HCT116 (cell line): ENCODE measurements at regions not wholly inside any gene's neighbourhood (a gene's known extent, or its start where the extent isn't known, plus 50 kb on each side); places are given as distances from the start of the nearest gene placed in this dataset.

ENCODE experiments used
- ATAC-seq: fragments of 200-7000 bp; cut with Tn5 transposase; 2 replicates; pipeline ENCODE4 v1.9.1; 2020; ENCODE audit warnings: mild to moderate bottlenecking, moderate library complexity
- BruUV-seq: library from RNA; stranded (reverse); fragments of 400-500 nt; replicated peaks from 2 replicates; lab custom pipeline; 2021; lab: Mats Ljungman, UMichigan
- CTCF ChIA-PET: fragments of 300-600 bp; sonication (Branson Sonifier 250); formaldehyde crosslinking; loops from one replicate; lab custom pipeline; 2021; ENCODE audit warnings: antibody characterized with exemption; lab: Charles Lee
- POLR2A ChIA-PET: fragments of 300-600, 350-600 bp; sonication (Branson Sonifier 250); formaldehyde crosslinking; loops from one replicate; lab custom pipeline; 2021; ENCODE audit warnings: antibody characterized with exemption; lab: Charles Lee
- RAD21 ChIA-PET, 2 experiments: fragments of 300-600 bp; sonication (Branson Sonifier 250); formaldehyde crosslinking; loops; one replicate each; lab custom pipeline; 2023; ENCODE audit warnings: low total read pairs in 2 of 2; ENCODE audit not compliant: uncharacterized antibody in 2 of 2, unreplicated experiment in 2 of 2, low non-redundant PET in 1 of 2; lab: Charles Lee
- DNase-seq: peaks from one replicate; pipeline ENCODE4 v3.0.0-alpha.2; 2010; ENCODE audit warnings: low read depth, low spot score
- H2AFZ ChIP-seq: fragments of 200-600 bp; shearing (Covaris generic), sonication (generic); 2 replicates; pipeline ENCODE4 v1.6.1; 2017; ENCODE audit warnings: low read depth, mixed run types, mixed read lengths, antibody characterized with exemption, low read length; ENCODE audit not compliant: poor library complexity, severe bottlenecking
- H3K27ac ChIP-seq: 2 replicates; pipeline ENCODE4 v1.5.1; 2012; ENCODE audit warnings: low read depth, low read length
- H3K27me3 ChIP-seq: fragments of 200-600 bp; sonication (generic); 2 replicates; pipeline ENCODE4 v1.6.1; 2016; ENCODE audit warnings: mixed run types, low read length, mixed read lengths; ENCODE audit not compliant: insufficient read depth
- H3K36me3 ChIP-seq, 2 experiments: fragments of 200-500 bp in 1 of 2; fragments of 200-600 bp in 1 of 2; sonication (Bioruptor generic) in 1 of 2; sonication (generic) in 1 of 2; 2 replicates each; pipeline versions ENCODE4 v1.5.1 to v1.6.1; 2014 to 2016; ENCODE audit warnings: low read length in 2 of 2, inconsistent platforms in 1 of 2, mixed read lengths in 1 of 2, mixed run types in 1 of 2; ENCODE audit not compliant: insufficient read depth in 2 of 2, control insufficient read depth in 1 of 2
- H3K4me1 ChIP-seq, 2 experiments: fragments of 200-600 bp in 1 of 2; sonication (generic) in 1 of 2; 2 replicates each; pipeline versions ENCODE4 v1.5.1 to v1.6.1; 2012 to 2017; ENCODE audit warnings: low read length in 2 of 2, inconsistent platforms in 1 of 2, mild to moderate bottlenecking in 1 of 2, mixed read lengths in 1 of 2, mixed run types in 1 of 2, moderate library complexity in 1 of 2; ENCODE audit not compliant: insufficient read depth in 2 of 2, control insufficient read depth in 1 of 2
- H3K4me2 ChIP-seq: fragments of 200-600 bp; sonication (generic); 2 replicates; pipeline ENCODE4 v1.6.1; 2017; ENCODE audit warnings: mixed run types, low read length, mixed read lengths
- H3K4me3 ChIP-seq, 2 experiments: fragments of 200-600 bp in 1 of 2; sonication (generic) in 1 of 2; replicated peaks in 1 of 2; 2 replicates each; pipeline ENCODE4 v1.5.1; 2011 to 2016; ENCODE audit warnings: low read length in 2 of 2, control low read depth in 1 of 2, low read depth in 1 of 2, mild to moderate bottlenecking in 1 of 2, mixed read lengths in 1 of 2, mixed run types in 1 of 2
- H3K79me2 ChIP-seq: fragments of 200-600 bp; sonication (generic); 2 replicates; pipeline ENCODE4 v1.6.1; 2017; ENCODE audit warnings: mild to moderate bottlenecking, mixed run types, low read length, moderate library complexity, mixed read lengths; ENCODE audit not compliant: insufficient read depth
- H3K9ac ChIP-seq: fragments of 200-600 bp; sonication (generic); 2 replicates; pipeline ENCODE4 v1.6.1; 2016; ENCODE audit warnings: low read length, mixed read lengths
- H3K9me2 ChIP-seq: fragments of 200-600 bp; sonication (generic), shearing (Covaris generic); 2 replicates; pipeline ENCODE4 v1.6.1; 2017; ENCODE audit warnings: mixed run types, mild to moderate bottlenecking, moderate library complexity; ENCODE audit not compliant: insufficient read depth
- H3K9me3 ChIP-seq, 2 experiments: fragments of 200-500 bp in 1 of 2; fragments of 200-600 bp in 1 of 2; sonication (Bioruptor generic) in 1 of 2; sonication (generic) in 1 of 2; 2 replicates each; pipeline ENCODE4 v1.6.1; 2014 to 2017; ENCODE audit warnings: low read length in 2 of 2, mixed read lengths in 2 of 2, inconsistent platforms in 1 of 2, low read depth in 1 of 2, mild to moderate bottlenecking in 1 of 2, mixed run types in 1 of 2, moderate library complexity in 1 of 2; ENCODE audit not compliant: control insufficient read depth in 1 of 2, insufficient read depth in 1 of 2
- H4K20me1 ChIP-seq: fragments of 200-600 bp; sonication (generic), shearing (Covaris generic); 2 replicates; pipeline ENCODE4 v1.6.1; 2017; ENCODE audit warnings: mixed run types, mild to moderate bottlenecking, moderate library complexity; ENCODE audit not compliant: insufficient read depth
- CBX3 ChIP-seq: IDR thresholded peaks from 2 replicates; pipeline ENCODE4 v1.6.1; 2012; ENCODE audit warnings: low read depth
- EGR1 ChIP-seq: IDR thresholded peaks from 2 replicates; pipeline ENCODE4 v1.6.1; 2012; ENCODE audit warnings: low read depth
- ELF1 ChIP-seq: IDR thresholded peaks from 2 replicates; pipeline ENCODE4 v1.6.1; 2012; ENCODE audit warnings: low read depth, borderline replicate concordance
- EZH2 ChIP-seq: fragments of 200-600 bp; sonication (generic); IDR thresholded peaks from 2 replicates; pipeline ENCODE4 v1.6.1; 2017; ENCODE audit warnings: antibody characterized with exemption, mixed run types
- EZH2phosphoT487 ChIP-seq: fragments of 200-600 bp; IDR thresholded peaks from 2 replicates; pipeline ENCODE4 v1.6.1; 2018; ENCODE audit warnings: antibody characterized with exemption, borderline replicate concordance
- JUND ChIP-seq: IDR thresholded peaks from 2 replicates; pipeline ENCODE4 v1.6.1; 2012
- POLR2A ChIP-seq: IDR thresholded peaks from 2 replicates; pipeline ENCODE4 v1.7.0; 2011; ENCODE audit warnings: borderline replicate concordance; ENCODE audit not compliant: insufficient read depth, insufficient read length; ENCODE audit errors: extremely low read depth
- POLR2AphosphoS5 ChIP-seq: IDR thresholded peaks from 2 replicates; pipeline ENCODE4 v1.6.1; 2011; ENCODE audit warnings: mild to moderate bottlenecking, low read depth, low read length, moderate library complexity
- RAD21 ChIP-seq: IDR thresholded peaks from 2 replicates; pipeline ENCODE4 v1.6.1; 2012; ENCODE audit warnings: low read depth, mild to moderate bottlenecking
- SIN3A ChIP-seq: IDR thresholded peaks from 2 replicates; pipeline ENCODE4 v1.6.1; 2012; ENCODE audit warnings: low read depth
- SP1 ChIP-seq: IDR thresholded peaks from 2 replicates; pipeline ENCODE4 v1.6.1; 2012; ENCODE audit warnings: low read depth
- SRF ChIP-seq: IDR thresholded peaks from 2 replicates; pipeline ENCODE4 v1.6.1; 2012; ENCODE audit warnings: low read depth
- TCF7L2 ChIP-seq: IDR thresholded peaks from 2 replicates; pipeline ENCODE4 v1.7.0; 2011; ENCODE audit warnings: borderline replicate concordance, inconsistent platforms; ENCODE audit not compliant: insufficient read depth, insufficient read length; ENCODE audit errors: extremely low read depth
- YY1 ChIP-seq: IDR thresholded peaks from 2 replicates; pipeline ENCODE4 v1.6.1; 2011; ENCODE audit warnings: low read length, low read depth, moderate library complexity, mild to moderate bottlenecking; ENCODE audit not compliant: insufficient replicate concordance; ENCODE audit errors: extremely low read depth
- ZFX ChIP-seq: fragments of 450-650 bp; IDR thresholded peaks from 2 replicates; pipeline ENCODE4 v1.6.1; 2017
- ZNF274 ChIP-seq: fragments of 200-500 bp; sonication (Bioruptor generic); IDR thresholded peaks from 2 replicates; pipeline ENCODE4 v1.6.1; 2014; ENCODE audit warnings: mild to moderate bottlenecking, low read depth, low read length, inconsistent platforms
- intact Hi-C: fragments of 100-400 bp; cut with micrococcal nuclease; formaldehyde crosslinking; loops from 2 replicates; pipeline ENCODE4 v1.10.0; 2022
- TF ChIP-seq, protein P1 (sequence below): IDR thresholded peaks from 2 replicates; pipeline ENCODE4 v1.6.1; 2012
- TF ChIP-seq, protein P2 (sequence below), 3 experiments: fragments of 200-600 bp in 1 of 3; sonication (generic) in 1 of 3; IDR thresholded peaks in 2 of 3; conservative IDR thresholded peaks in 1 of 3; 2 replicates each; pipeline ENCODE4 v1.5.1; 2012 to 2017; ENCODE audit warnings: low read depth in 2 of 3, low read length in 2 of 3, antibody characterized with exemption in 1 of 3, borderline replicate concordance in 1 of 3, control low read depth in 1 of 3, mild to moderate bottlenecking in 1 of 3, mixed read lengths in 1 of 3, mixed run types in 1 of 3, moderate library complexity in 1 of 3; ENCODE audit not compliant: insufficient read depth in 1 of 3
- TF ChIP-seq, protein P3 (sequence below): IDR thresholded peaks from 2 replicates; pipeline ENCODE4 v1.6.1; 2011; ENCODE audit warnings: mild to moderate bottlenecking, low read length, moderate library complexity; ENCODE audit not compliant: insufficient replicate concordance; ENCODE audit errors: extremely low read depth

DNA sequence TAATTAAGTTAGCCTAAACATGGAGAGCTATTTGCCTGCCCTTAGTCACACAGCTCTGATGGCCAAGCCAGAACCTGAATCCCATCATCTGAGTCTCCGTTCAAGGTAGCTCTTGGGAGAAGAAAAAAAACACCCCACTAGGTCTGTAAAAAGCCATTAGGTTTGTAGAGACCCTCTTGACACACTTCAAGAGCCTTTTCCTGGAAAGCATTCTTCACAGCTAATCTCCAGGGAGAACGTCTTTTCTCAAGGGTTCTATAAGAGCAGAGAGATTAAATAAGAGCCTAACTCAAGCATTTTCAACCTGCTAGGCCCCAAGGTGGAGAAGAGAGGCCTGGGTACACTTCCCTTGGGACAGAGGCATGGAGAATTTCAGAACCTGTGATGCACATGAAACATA is 61.6 kb upstream of the NAV2 start:
- CTCF ChIA-PET: no interaction called here
- Histone ChIP-seq H3K4me1 (peaks cover 3 to 10% of the 10 kb centered on the region in 2 experiments; a peak in 2 of 4 replicates), H3K36me3 (no peaks in the 10 kb centered on the region), H3K4me3 (no peak overlapping the region), H3K79me2 (no peaks in the 10 kb centered on the region), H2AFZ (no peak overlapping the region), H4K20me1 (no peaks in the 10 kb centered on the region), H3K27ac (no peak overlapping the region), H3K9me3 (no peaks in the 10 kb centered on the region), H3K27me3 (no peaks in the 10 kb centered on the region; the same call in 1 of the 2 replicates), H3K9ac (no peak overlapping the region), H3K9me2 (no peaks in the 10 kb centered on the region), H3K4me2 (no peak overlapping the region)
- DNase-seq: no peak
- intact Hi-C loops: no loop called here
- ATAC-seq: no peak
- RAD21 ChIA-PET: no interaction called here
- BruUV-seq: no TSS peak
- POLR2A ChIA-PET: no interaction called here
- no peak for TF ChIP-seq EZH2
- TF ChIP-seq EGR1: no peak
- TF ChIP-seq ZFX: no peak
- no peak for TF ChIP-seq YY1
- no peak for TF ChIP-seq ELF1
- TF ChIP-seq ZNF274: no peak
- no peak for TF ChIP-seq SP1
- TF ChIP-seq, protein P1, sequence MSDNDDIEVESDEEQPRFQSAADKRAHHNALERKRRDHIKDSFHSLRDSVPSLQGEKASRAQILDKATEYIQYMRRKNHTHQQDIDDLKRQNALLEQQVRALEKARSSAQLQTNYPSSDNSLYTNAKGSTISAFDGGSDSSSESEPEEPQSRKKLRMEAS: no peak
- no peak for TF ChIP-seq SRF
- TF ChIP-seq JUND: no peak
- no peak for TF ChIP-seq SIN3A
- no peak for TF ChIP-seq RAD21
- TF ChIP-seq, protein P2, sequence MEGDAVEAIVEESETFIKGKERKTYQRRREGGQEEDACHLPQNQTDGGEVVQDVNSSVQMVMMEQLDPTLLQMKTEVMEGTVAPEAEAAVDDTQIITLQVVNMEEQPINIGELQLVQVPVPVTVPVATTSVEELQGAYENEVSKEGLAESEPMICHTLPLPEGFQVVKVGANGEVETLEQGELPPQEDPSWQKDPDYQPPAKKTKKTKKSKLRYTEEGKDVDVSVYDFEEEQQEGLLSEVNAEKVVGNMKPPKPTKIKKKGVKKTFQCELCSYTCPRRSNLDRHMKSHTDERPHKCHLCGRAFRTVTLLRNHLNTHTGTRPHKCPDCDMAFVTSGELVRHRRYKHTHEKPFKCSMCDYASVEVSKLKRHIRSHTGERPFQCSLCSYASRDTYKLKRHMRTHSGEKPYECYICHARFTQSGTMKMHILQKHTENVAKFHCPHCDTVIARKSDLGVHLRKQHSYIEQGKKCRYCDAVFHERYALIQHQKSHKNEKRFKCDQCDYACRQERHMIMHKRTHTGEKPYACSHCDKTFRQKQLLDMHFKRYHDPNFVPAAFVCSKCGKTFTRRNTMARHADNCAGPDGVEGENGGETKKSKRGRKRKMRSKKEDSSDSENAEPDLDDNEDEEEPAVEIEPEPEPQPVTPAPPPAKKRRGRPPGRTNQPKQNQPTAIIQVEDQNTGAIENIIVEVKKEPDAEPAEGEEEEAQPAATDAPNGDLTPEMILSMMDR (IDR thresholded peaks at IDR 0.05 in 2 of 3, conservative IDR thresholded peaks at IDR 0.05 in 1 of 3; ENCODE audit: borderline replicate concordance in 1 of 3, insufficient read depth in 1 of 3, low read depth in 2 of 3, low read length in 2 of 3): no peak
- no peak for TF ChIP-seq POLR2AphosphoS5
- no peak for TF ChIP-seq CBX3
- TF ChIP-seq TCF7L2: no peak
- TF ChIP-seq EZH2phosphoT487: no peak
- no peak for TF ChIP-seq POLR2A
- TF ChIP-seq, protein P3, sequence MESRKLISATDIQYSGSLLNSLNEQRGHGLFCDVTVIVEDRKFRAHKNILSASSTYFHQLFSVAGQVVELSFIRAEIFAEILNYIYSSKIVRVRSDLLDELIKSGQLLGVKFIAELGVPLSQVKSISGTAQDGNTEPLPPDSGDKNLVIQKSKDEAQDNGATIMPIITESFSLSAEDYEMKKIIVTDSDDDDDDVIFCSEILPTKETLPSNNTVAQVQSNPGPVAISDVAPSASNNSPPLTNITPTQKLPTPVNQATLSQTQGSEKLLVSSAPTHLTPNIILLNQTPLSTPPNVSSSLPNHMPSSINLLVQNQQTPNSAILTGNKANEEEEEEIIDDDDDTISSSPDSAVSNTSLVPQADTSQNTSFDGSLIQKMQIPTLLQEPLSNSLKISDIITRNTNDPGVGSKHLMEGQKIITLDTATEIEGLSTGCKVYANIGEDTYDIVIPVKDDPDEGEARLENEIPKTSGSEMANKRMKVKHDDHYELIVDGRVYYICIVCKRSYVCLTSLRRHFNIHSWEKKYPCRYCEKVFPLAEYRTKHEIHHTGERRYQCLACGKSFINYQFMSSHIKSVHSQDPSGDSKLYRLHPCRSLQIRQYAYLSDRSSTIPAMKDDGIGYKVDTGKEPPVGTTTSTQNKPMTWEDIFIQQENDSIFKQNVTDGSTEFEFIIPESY: no peak
